Lower leg skin (tissue), 4 donors: ENCODE measurements at regions not wholly inside any gene's neighbourhood (a gene's known extent, or its start where the extent isn't known, plus 50 kb on each side); places are given as distances from the start of the nearest gene placed in this dataset.

Source experiments
- DNase-seq, 2 donors: peaks; one replicate each; pipeline ENCODE4 v3.0.0-alpha.2; 2019; ENCODE audit warnings: low spot score in 2 of 2
- H3K4me3 ChIP-seq: fragments of 200-600 bp; sonication (generic); 2 replicates; pipeline ENCODE4 v1.5.1; 2017; ENCODE audit warnings: mild to moderate bottlenecking, low read depth; ENCODE audit not compliant: poor library complexity, severe bottlenecking
- CTCF ChIP-seq, 3 donors: fragments of 450-650 bp; IDR thresholded peaks; one replicate each; pipeline ENCODE4 v1.5.1; 2016; ENCODE audit warnings: antibody characterized with exemption in 3 of 3, mild to moderate bottlenecking in 3 of 3, moderate library complexity in 2 of 3
- POLR2A ChIP-seq, 2 donors: fragments of 450-650 bp; IDR thresholded peaks; one replicate each; pipeline ENCODE4 v1.6.1; 2016 to 2017; ENCODE audit warnings: antibody characterized with exemption in 2 of 2, mild to moderate bottlenecking in 1 of 2, moderate library complexity in 1 of 2
- WGBS, 2 donors: methylation state at CpG; one replicate each; pipeline ENCODE4 v1.1.5; 2018; 5-methylcytosine and 5-hydroxymethylcytosine counted together
- intact Hi-C: fragments of 100-400 bp; cut with DNase I; formaldehyde crosslinking; loops from one replicate; pipeline ENCODE4 v1.15.0; 2023; ENCODE audit warnings: low total_unique reads

- intact Hi-C loops, result no loop called here
- DNase-seq, result no peak
- TF ChIP-seq CTCF (IDR thresholded peaks at IDR 0.05), result no peak
- no peak for TF ChIP-seq POLR2A (IDR thresholded peaks at IDR 0.05)
- WGBS, 2 donors, result 72 to 85% methylated on average over 6 of the region's 6 CpGs
- H3K4me3 ChIP-seq, result no peak overlapping the region
Observed at GRCh38 chr7:67698354-67698753, 701.7 kb downstream of the TYW1 start.

GRCh38 chr7:67705850-67706249, 709.2 kb downstream of the TYW1 start:
- 55 to 61% methylated on average over 2 of the region's 2 CpGs for WGBS, 2 donors
- TF ChIP-seq CTCF (IDR thresholded peaks at IDR 0.05) (no peak), POLR2A (IDR thresholded peaks at IDR 0.05) (no peak)
- no peak for DNase-seq
- H3K4me3 ChIP-seq, result no peak overlapping the region
- intact Hi-C loops, result no loop called here

GRCh38 chr7:67711706-67712105, 715.1 kb downstream of the TYW1 start:
- WGBS, 2 donors, result 90 to 92% methylated on average over 6 of the region's 6 CpGs
- intact Hi-C loops, result no loop called here
- TF ChIP-seq CTCF (IDR thresholded peaks at IDR 0.05), result no peak
- TF ChIP-seq POLR2A (IDR thresholded peaks at IDR 0.05), result no peak
- DNase-seq, result no peak
- H3K4me3 ChIP-seq, result no peak overlapping the region

GRCh38 chr7:67713451-67714056, 716.9 kb downstream of the TYW1 start:
- DNase-seq, result no peak
- intact Hi-C loops, result no loop called here
- WGBS, 2 donors, result 87% methylated on average over 13 of the region's 13 CpGs
- no peak for TF ChIP-seq CTCF (IDR thresholded peaks at IDR 0.05)
- TF ChIP-seq POLR2A (IDR thresholded peaks at IDR 0.05), result no peak
- no peak overlapping the region for H3K4me3 ChIP-seq

- no peak for TF ChIP-seq CTCF (IDR thresholded peaks at IDR 0.05)
- WGBS, 2 donors, result 25 to 29% methylated on average over 2 of the region's 2 CpGs
- H3K4me3 ChIP-seq, result no peak overlapping the region
- DNase-seq, result no peak
- intact Hi-C loops, result no loop called here
Observed at GRCh38 chr7:67716729-67717128, 720.1 kb downstream of the TYW1 start.

GRCh38 chr7:67723591-67723990, 727.0 kb downstream of the TYW1 start:
- TF ChIP-seq CTCF (IDR thresholded peaks at IDR 0.05) (no peak), POLR2A (IDR thresholded peaks at IDR 0.05) (no peak)
- no peak overlapping the region for H3K4me3 ChIP-seq
- intact Hi-C loops, result no loop called here
- 63 to 80% methylated on average over 3 of the region's 3 CpGs for WGBS, 2 donors
- no peak for DNase-seq
